Pancreas (tissue), 10 donors: ENCODE measurements at regions not wholly inside any gene's neighbourhood (a gene's known extent, or its start where the extent isn't known, plus 50 kb on each side); places are given as distances from the start of the nearest gene placed in this dataset.

Experiments
- ATAC-seq, 4 donors: fragments of 200-7000 bp; cut with Tn5 transposase; one replicate each; pipeline versions ENCODE4 v1.8.0 to v1.9.1; 2020; ENCODE audit warnings: mild to moderate bottlenecking in 4 of 4, moderate library complexity in 4 of 4
- DNase-seq, 6 donors: peaks; one replicate each; pipeline ENCODE4 v3.0.0-alpha.2; 2020
- FAIRE-seq: peaks from 2 replicates; lab custom pipeline; 2012; peaks lifted over from hg19 to GRCh38; lab: Jason Lieb, UNC
- H3K27ac ChIP-seq, 4 donors: fragments of 200-600 bp; sonication (generic); 1 replicate in 3 of 4; 2 replicates in 1 of 4; pipeline versions ENCODE4 v1.5.0 to v1.8.0; 2020
- H3K27me3 ChIP-seq, 4 donors: fragments of 200-600 bp; one replicate each; pipeline ENCODE4 v1.8.0; 2021
- H3K36me3 ChIP-seq, 3 donors: fragments of 200-600 bp; sonication (generic) in 1 of 3; one replicate each; pipeline versions ENCODE4 v1.5.0 to v1.8.0; 2020 to 2021
- H3K4me1 ChIP-seq, 3 donors: fragments of 200-600 bp; one replicate each; pipeline ENCODE4 v1.8.0; 2021
- H3K4me3 ChIP-seq, 4 donors: fragments of 200-600 bp; sonication (generic) in 2 of 4; one replicate each; pipeline versions ENCODE4 v1.5.0 to v1.8.0; 2020 to 2021
- H3K9me3 ChIP-seq, 4 donors: fragments of 200-600 bp; one replicate each; pipeline ENCODE4 v1.8.0; 2021
- WGBS, 2 donors: extraction: QIAGEN DNeasy Blood & Tissue Kit; methylation state at CpG; one replicate each; pipeline ENCODE4 v1.1.7; 2013; 5-methylcytosine and 5-hydroxymethylcytosine counted together
- intact Hi-C, 3 donors: fragments of 100-400 bp; cut with DNase I; formaldehyde crosslinking; loops; one replicate each; pipeline versions ENCODE4 v1.11.1 to v1.14.2; 2022
- TF ChIP-seq, protein P1 (sequence below), 4 donors: fragments of 200-600 bp; sonication (generic) in 3 of 4; IDR thresholded peaks; one replicate each; pipeline versions ENCODE4 v1.5.0 to v1.8.0; 2021; ENCODE audit warnings: antibody characterized with exemption in 4 of 4
- donor health status: healthy with polysubstance abuse.
- donor health status: DM: no; HTN: no; CAD: no; lungs with moderate emphysema.
- donor health status: DM: no; HTN: no; CAD: no.
- donor health status: control.
- donor health status: control.
- donor health status: Bipolar disorder and iron deficiency.
- donor health status: DM: yes; HTN: yes; CAD: no.
- donor health status: DM: no; HTN: no; CAD: no.
- donor health status: DM: no; HTN: no; CAD: no.
- donor health status: DM: yes; HTN: yes; CAD: no.

DNA sequence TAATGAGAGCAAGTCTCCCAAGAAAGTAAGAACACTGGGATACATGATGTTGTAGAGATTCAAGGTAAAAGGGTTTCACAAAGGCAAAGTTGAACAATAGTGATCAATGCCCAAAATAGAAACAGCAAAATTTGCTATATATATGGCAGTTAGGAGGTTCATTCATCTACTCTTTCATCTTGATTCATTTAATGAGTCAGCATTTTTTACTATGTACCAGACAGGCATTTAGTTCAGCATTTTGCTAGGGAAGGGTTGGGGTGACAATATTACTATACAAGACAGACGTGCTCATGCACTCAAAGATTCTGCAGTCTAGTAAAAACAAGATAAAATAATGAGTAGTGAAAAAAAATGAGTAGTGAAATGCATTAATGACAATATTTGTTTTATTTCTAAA is 264.9 kb upstream of the LMO3 start:
- no peaks in the 10 kb centered on the region for H3K27me3 ChIP-seq
- TF ChIP-seq, protein P1, sequence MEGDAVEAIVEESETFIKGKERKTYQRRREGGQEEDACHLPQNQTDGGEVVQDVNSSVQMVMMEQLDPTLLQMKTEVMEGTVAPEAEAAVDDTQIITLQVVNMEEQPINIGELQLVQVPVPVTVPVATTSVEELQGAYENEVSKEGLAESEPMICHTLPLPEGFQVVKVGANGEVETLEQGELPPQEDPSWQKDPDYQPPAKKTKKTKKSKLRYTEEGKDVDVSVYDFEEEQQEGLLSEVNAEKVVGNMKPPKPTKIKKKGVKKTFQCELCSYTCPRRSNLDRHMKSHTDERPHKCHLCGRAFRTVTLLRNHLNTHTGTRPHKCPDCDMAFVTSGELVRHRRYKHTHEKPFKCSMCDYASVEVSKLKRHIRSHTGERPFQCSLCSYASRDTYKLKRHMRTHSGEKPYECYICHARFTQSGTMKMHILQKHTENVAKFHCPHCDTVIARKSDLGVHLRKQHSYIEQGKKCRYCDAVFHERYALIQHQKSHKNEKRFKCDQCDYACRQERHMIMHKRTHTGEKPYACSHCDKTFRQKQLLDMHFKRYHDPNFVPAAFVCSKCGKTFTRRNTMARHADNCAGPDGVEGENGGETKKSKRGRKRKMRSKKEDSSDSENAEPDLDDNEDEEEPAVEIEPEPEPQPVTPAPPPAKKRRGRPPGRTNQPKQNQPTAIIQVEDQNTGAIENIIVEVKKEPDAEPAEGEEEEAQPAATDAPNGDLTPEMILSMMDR (IDR thresholded peaks at IDR 0.05), result no peak
- no peaks in the 10 kb centered on the region for H3K4me1 ChIP-seq
- no peak for ATAC-seq
- H3K27ac ChIP-seq, result no peak overlapping the region
- no peak overlapping the region for H3K4me3 ChIP-seq
- no peaks in the 10 kb centered on the region for H3K36me3 ChIP-seq
- DNase-seq, result no peak
- intact Hi-C loops, result no loop called here
- no peak for FAIRE-seq
- 68 to 76% methylated on average over 1 of the region's 1 CpG for WGBS, 2 donors
- no peaks in the 10 kb centered on the region for H3K9me3 ChIP-seq

DNA sequence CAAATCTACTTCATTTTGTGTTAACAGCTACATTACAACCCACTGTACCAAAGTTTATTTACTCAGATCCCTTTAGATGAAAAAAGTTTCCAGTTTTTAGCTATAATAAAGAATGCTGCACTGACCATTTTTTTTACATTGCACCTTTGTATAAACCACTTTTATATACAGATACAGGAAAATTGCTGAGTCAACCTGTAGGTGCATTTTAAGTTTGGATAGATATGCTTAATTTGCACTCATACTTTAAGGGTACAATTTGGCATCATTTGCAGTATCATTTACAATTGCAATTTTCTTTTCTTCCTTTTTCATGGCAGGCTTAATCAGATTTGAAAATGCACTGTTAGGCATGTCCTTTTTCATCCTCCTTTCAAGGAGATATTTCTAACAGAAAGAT is 257.8 kb upstream of the LMO3 start:
- TF ChIP-seq, protein P1 (IDR thresholded peaks at IDR 0.05), result no peak
- no peak for FAIRE-seq
- H3K27me3 ChIP-seq, result no peaks in the 10 kb centered on the region
- ATAC-seq, result no peak
- no peak overlapping the region for H3K27ac ChIP-seq
- intact Hi-C loops, result no loop called here
- H3K4me1 ChIP-seq, result no peaks in the 10 kb centered on the region
- no peak overlapping the region for H3K4me3 ChIP-seq
- DNase-seq, result no peak
- no peaks in the 10 kb centered on the region for H3K36me3 ChIP-seq
- H3K9me3 ChIP-seq, result no peaks in the 10 kb centered on the region

- Histone ChIP-seq H3K27ac (no peak overlapping the region), H3K4me3 (no peak overlapping the region), H3K36me3 (no peaks in the 10 kb centered on the region), H3K27me3 (no peaks in the 10 kb centered on the region), H3K4me1 (no peaks in the 10 kb centered on the region), H3K9me3 (no peaks in the 10 kb centered on the region)
- FAIRE-seq (no peak), ATAC-seq (no peak), DNase-seq (no peak)
- 57 to 68% methylated on average over 1 of the region's 1 CpG for WGBS, 2 donors
- intact Hi-C loops, result no loop called here
- TF ChIP-seq, protein P1 (IDR thresholded peaks at IDR 0.05), result no peak
These were observed 251.5 kb upstream of the LMO3 start for GRCh38 chr12:16857456-16857923.

- WGBS, 2 donors, result 52 to 61% methylated on average over 1 of the region's 1 CpG
These were observed 248.5 kb upstream of the LMO3 start for GRCh38 chr12:16854465-16854864.

DNA sequence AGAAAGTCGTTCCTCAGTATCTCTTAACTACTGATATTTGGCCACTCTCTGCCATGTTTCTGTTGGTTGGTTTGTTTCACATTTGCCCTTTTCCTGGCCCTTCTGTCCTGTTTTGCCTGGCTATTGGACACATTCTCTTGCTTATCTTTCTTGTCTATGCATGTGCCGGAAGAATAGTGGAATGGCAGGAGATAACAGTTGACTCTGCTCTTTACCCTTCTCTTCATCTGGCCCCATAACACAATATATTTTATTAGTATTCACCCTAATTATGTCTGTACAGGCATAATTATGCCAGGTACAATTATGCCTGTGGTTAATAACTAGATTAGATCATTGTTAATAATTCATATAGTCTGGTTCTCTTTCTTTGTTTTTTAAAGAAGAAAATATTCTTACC is 243.5 kb upstream of the LMO3 start:
- ATAC-seq, result no peak
- WGBS, 2 donors, result 59 to 66% methylated on average over 2 of the region's 2 CpGs

More at GRCh38 chr12:16854465-16854864, 248.5 kb upstream of the LMO3 start:
- H3K9me3 ChIP-seq, result no peaks in the 10 kb centered on the region
- TF ChIP-seq, protein P1 (IDR thresholded peaks at IDR 0.05), result no peak
- H3K36me3 ChIP-seq, result no peaks in the 10 kb centered on the region
- no peak for DNase-seq
- intact Hi-C loops, result no loop called here
- no peaks in the 10 kb centered on the region for H3K27me3 ChIP-seq
- no peak overlapping the region for H3K27ac ChIP-seq
- no peak for FAIRE-seq
- H3K4me1 ChIP-seq, result no peaks in the 10 kb centered on the region
- no peak for ATAC-seq
- H3K4me3 ChIP-seq, result no peak overlapping the region

More for the DNA sequence above, 243.5 kb upstream of the LMO3 start:
- DNase-seq (no peak), FAIRE-seq (no peak)
- H3K27ac ChIP-seq, result no peak overlapping the region
- intact Hi-C loops, result no loop called here
- TF ChIP-seq, protein P1 (IDR thresholded peaks at IDR 0.05), result no peak
- no peaks in the 10 kb centered on the region for H3K9me3 ChIP-seq
- H3K27me3 ChIP-seq, result no peaks in the 10 kb centered on the region
- H3K36me3 ChIP-seq, result no peaks in the 10 kb centered on the region
- no peak overlapping the region for H3K4me3 ChIP-seq
- no peaks in the 10 kb centered on the region for H3K4me1 ChIP-seq
